GM23248 (cell line): ENCODE measurements at regions not wholly inside any gene's neighbourhood (a gene's known extent, or its start where the extent isn't known, plus 50 kb on each side); places are given as distances from the start of the nearest gene placed in this dataset. TPM values are rescaled to one million over a fixed set of nuclear protein-coding genes. Genes with fewer than 3 reads are reported as not detected.

Source experiments
- DNase-seq: peaks from one replicate; pipeline ENCODE4 v3.0.0-alpha.2; 2015
- H2AFZ ChIP-seq: fragments of 200-600 bp; sonication (generic); 2 replicates; pipeline ENCODE4 v1.6.1; 2016; ENCODE audit warnings: antibody characterized with exemption
- H3F3A ChIP-seq: fragments of 200-600 bp; sonication (generic); 2 replicates; pipeline ENCODE4 v1.6.1; 2016; ENCODE audit warnings: mild to moderate bottlenecking, antibody characterized with exemption, mixed run types; ENCODE audit not compliant: insufficient read depth
- H3K27ac ChIP-seq: fragments of 200-600 bp; sonication (generic); 2 replicates; pipeline ENCODE4 v1.5.1; 2016; ENCODE audit warnings: mild to moderate bottlenecking
- H3K27me3 ChIP-seq: fragments of 200-600 bp; sonication (generic); replicated peaks from 2 replicates; pipeline ENCODE4 v1.6.1; 2016; ENCODE audit warnings: mild to moderate bottlenecking; ENCODE audit not compliant: insufficient read depth
- H3K36me3 ChIP-seq: fragments of 200-600 bp; sonication (generic); 2 replicates; pipeline ENCODE4 v1.6.1; 2016; ENCODE audit warnings: low read depth, mild to moderate bottlenecking
- H3K4me1 ChIP-seq: fragments of 200-600 bp; sonication (generic); 2 replicates; pipeline ENCODE4 v1.6.1; 2016; ENCODE audit warnings: mild to moderate bottlenecking; ENCODE audit not compliant: insufficient read depth
- H3K4me2 ChIP-seq: fragments of 200-600 bp; sonication (generic); one replicate; pipeline ENCODE4 v1.6.1; 2016; ENCODE audit warnings: mild to moderate bottlenecking; ENCODE audit not compliant: unreplicated experiment
- H3K4me3 ChIP-seq: fragments of 200-600 bp; sonication (generic); 2 replicates; pipeline ENCODE4 v1.5.1; 2016; ENCODE audit warnings: mild to moderate bottlenecking
- H3K79me2 ChIP-seq: fragments of 200-600 bp; sonication (generic); 2 replicates; pipeline ENCODE4 v1.6.1; 2016; ENCODE audit warnings: mild to moderate bottlenecking; ENCODE audit not compliant: insufficient read depth
- H3K9ac ChIP-seq: fragments of 200-600 bp; sonication (generic); 2 replicates; pipeline ENCODE4 v1.6.1; 2016; ENCODE audit warnings: mild to moderate bottlenecking
- H3K9me2 ChIP-seq: fragments of 200-600 bp; sonication (generic); 2 replicates; pipeline ENCODE4 v1.6.1; 2016; ENCODE audit warnings: mixed run types, mild to moderate bottlenecking, moderate library complexity; ENCODE audit not compliant: insufficient read depth
- H3K9me3 ChIP-seq: fragments of 200-600 bp; sonication (generic); one replicate; pipeline ENCODE4 v1.6.1; 2017; ENCODE audit warnings: low read depth
- H4K20me1 ChIP-seq: fragments of 200-600 bp; sonication (generic); 2 replicates; pipeline ENCODE4 v1.6.0; 2016; ENCODE audit not compliant: insufficient read depth
- EZH2 ChIP-seq: fragments of 200-600 bp; sonication (generic); IDR thresholded peaks from 2 replicates; pipeline ENCODE4 v1.6.1; 2018; ENCODE audit warnings: antibody characterized with exemption, mild to moderate bottlenecking; ENCODE audit not compliant: insufficient read depth, poor library complexity, severe bottlenecking
- EZH2phosphoT487 ChIP-seq: fragments of 200-600 bp; sonication (generic); IDR thresholded peaks from 2 replicates; pipeline ENCODE4 v1.6.1; 2018; ENCODE audit warnings: antibody characterized with exemption, moderate library complexity, mild to moderate bottlenecking, low read depth; ENCODE audit not compliant: insufficient read depth
- in situ Hi-C: fragments of 300-500 bp; cut with MboI; formaldehyde crosslinking; loops from 2 replicates; pipeline ENCODE4 v1.15.0; 2020
- small RNA-seq: library from RNA; depleted of rRNA; stranded (forward); fragments of <200 nt; gene quantifications from one replicate; pipeline ENCODE3, GENCODE V24; 2014; ENCODE audit warnings: low read depth, low replicate concordance

- H3K4me3 ChIP-seq, result no peak overlapping the region
- H3K9me2 ChIP-seq, result no peaks in the 10 kb centered on the region
- no peaks in the 10 kb centered on the region for H3F3A ChIP-seq
- no peaks in the 10 kb centered on the region for H3K36me3 ChIP-seq
- no peak overlapping the region for H3K27ac ChIP-seq
- H4K20me1 ChIP-seq, result no peaks in the 10 kb centered on the region
- no peaks in the 10 kb centered on the region for H3K4me1 ChIP-seq
- no peak for DNase-seq
- H2AFZ ChIP-seq, result no peak overlapping the region
- H3K9me3 ChIP-seq, result peaks cover 3% of the 10 kb centered on the region
- in situ Hi-C loops, result no loop called here
- TF ChIP-seq EZH2 (no peak), EZH2phosphoT487 (no peak)
- no peak overlapping the region for H3K4me2 ChIP-seq
- H3K79me2 ChIP-seq, result no peaks in the 10 kb centered on the region
- H3K27me3 ChIP-seq, result no peaks in the 10 kb centered on the region
- H3K9ac ChIP-seq, result no peak overlapping the region
These were observed 94.9 kb downstream of the ARL6IP6 start for GRCh38 chr2:152813351-152813750.

Small RNAs in the stretch of these regions (small RNA-seq; reads per million reads assigned to genes)
- gene AC009969.1 (not detected), gene AC079150.2 (not detected)
